ENCODE measurements at regions not wholly inside any gene's neighbourhood (a gene's known extent, or its start where the extent isn't known, plus 50 kb on each side); places are given as distances from the start of the nearest gene placed in this dataset.

GRCh38 chr11:27207025-27207650 is 155.9 kb downstream of the CCDC34 start:
- no peak overlapping the region for H3K4me3 ChIP-seq (ENCODE audit: low read depth, low read length, poor library complexity, severe bottlenecking)
- no peaks in the 10 kb centered on the region for H3K9me3 ChIP-seq (ENCODE audit: low read depth, low read length, poor library complexity, severe bottlenecking)
- peaks cover 75% of the 10 kb centered on the region for H3K4me1 ChIP-seq (ENCODE audit: insufficient read depth, low read length, poor library complexity, severe bottlenecking)
- H3K27ac ChIP-seq (ENCODE audit: low read depth, low read length, poor library complexity, severe bottlenecking): no peak overlapping the region
- no peaks in the 10 kb centered on the region for H3K36me3 ChIP-seq (ENCODE audit: insufficient read depth, low read length, poor library complexity, severe bottlenecking)
- ChIA-PET CTCF (interaction anchor here (0.6 kb wide), 1 partner anchor 127 kb away, joined by 3 read pairs; no protein-coding TSS in a partner anchor), POLR2A (ENCODE audit: low non-redundant PET) (no interaction called here)
- intact Hi-C loops (cut with micrococcal nuclease; ENCODE audit: unreplicated experiment): loop anchor here (5.0 kb wide), 1 partner anchor 85 kb away; no protein-coding TSS in a partner anchor
- no TSS peak for BruUV-seq (replicated peaks)
- TF ChIP-seq CTCF (conservative IDR thresholded peaks at IDR 0.05; ENCODE audit: low read depth, low read length) (no peak), EZH2 (IDR thresholded peaks at IDR 0.05; ENCODE audit: borderline replicate concordance, low read depth, low read length, poor library complexity, severe bottlenecking) (no peak)
- H3K27me3 ChIP-seq (replicated peaks; ENCODE audit: insufficient read depth, low read depth, low read length, poor library complexity): no peaks in the 10 kb centered on the region
- no peak for DNase-seq (ENCODE audit: low spot score)

- CTCF ChIA-PET: no interaction called here
- POLR2A ChIA-PET (ENCODE audit: low non-redundant PET): interaction anchor here (0.6 kb wide), 1 partner anchor 267 kb away, joined by 19 read pairs; the partner anchor contains the start of gene LGR4
- H3K36me3 ChIP-seq (ENCODE audit: insufficient read depth, low read length, poor library complexity, severe bottlenecking): no peaks in the 10 kb centered on the region
- intact Hi-C loops (cut with micrococcal nuclease; ENCODE audit: unreplicated experiment): loop anchor here (5.0 kb wide), 1 partner anchor 86 kb away; no protein-coding TSS in a partner anchor
- BruUV-seq (replicated peaks): no TSS peak
- H3K4me1 ChIP-seq (ENCODE audit: insufficient read depth, low read length, poor library complexity, severe bottlenecking): peaks cover 77% of the 10 kb centered on the region
- TF ChIP-seq EZH2 (IDR thresholded peaks at IDR 0.05; ENCODE audit: borderline replicate concordance, low read depth, low read length, poor library complexity, severe bottlenecking): no peak
- no peak for TF ChIP-seq CTCF (conservative IDR thresholded peaks at IDR 0.05; ENCODE audit: low read depth, low read length)
- H3K4me3 ChIP-seq (ENCODE audit: low read depth, low read length, poor library complexity, severe bottlenecking): no peak overlapping the region
- no peaks in the 10 kb centered on the region for H3K27me3 ChIP-seq (replicated peaks; ENCODE audit: insufficient read depth, low read depth, low read length, poor library complexity)
- no peaks in the 10 kb centered on the region for H3K9me3 ChIP-seq (ENCODE audit: low read depth, low read length, poor library complexity, severe bottlenecking)
- DNase-seq (ENCODE audit: low spot score): no peak
- no peak overlapping the region for H3K27ac ChIP-seq (ENCODE audit: low read depth, low read length, poor library complexity, severe bottlenecking)
Measured at GRCh38 chr11:27205779-27206570, 157.0 kb downstream of the CCDC34 start.

GRCh38 chr11:27205250-27205649 is 157.8 kb downstream of the CCDC34 start:
- Histone ChIP-seq H3K36me3 (ENCODE audit: insufficient read depth, low read length, poor library complexity, severe bottlenecking) (no peaks in the 10 kb centered on the region), H3K9me3 (ENCODE audit: low read depth, low read length, poor library complexity, severe bottlenecking) (no peaks in the 10 kb centered on the region), H3K4me1 (ENCODE audit: insufficient read depth, low read length, poor library complexity, severe bottlenecking) (peaks cover 73% of the 10 kb centered on the region), H3K27ac (ENCODE audit: low read depth, low read length, poor library complexity, severe bottlenecking) (no peak overlapping the region), H3K4me3 (ENCODE audit: low read depth, low read length, poor library complexity, severe bottlenecking) (no peak overlapping the region), H3K27me3 (replicated peaks; ENCODE audit: insufficient read depth, low read depth, low read length, poor library complexity) (no peaks in the 10 kb centered on the region)
- DNase-seq (ENCODE audit: low spot score): no peak
- CTCF ChIA-PET: no interaction called here
- no peak for TF ChIP-seq EZH2 (IDR thresholded peaks at IDR 0.05; ENCODE audit: borderline replicate concordance, low read depth, low read length, poor library complexity, severe bottlenecking)
- no peak for TF ChIP-seq CTCF (conservative IDR thresholded peaks at IDR 0.05; ENCODE audit: low read depth, low read length)
- POLR2A ChIA-PET (ENCODE audit: low non-redundant PET): interaction anchor here (0.6 kb wide), 1 partner anchor 267 kb away, joined by 19 read pairs; the partner anchor contains the start of gene LGR4
- intact Hi-C loops (cut with micrococcal nuclease; ENCODE audit: unreplicated experiment): loop anchor here (5.0 kb wide), 1 partner anchor 87 kb away; no protein-coding TSS in a partner anchor
- no TSS peak for BruUV-seq (replicated peaks)
